ENCODE measurements at regions not wholly inside any gene's neighbourhood (a gene's known extent, or its start where the extent isn't known, plus 50 kb on each side); places are given as distances from the start of the nearest gene placed in this dataset.

DNA sequence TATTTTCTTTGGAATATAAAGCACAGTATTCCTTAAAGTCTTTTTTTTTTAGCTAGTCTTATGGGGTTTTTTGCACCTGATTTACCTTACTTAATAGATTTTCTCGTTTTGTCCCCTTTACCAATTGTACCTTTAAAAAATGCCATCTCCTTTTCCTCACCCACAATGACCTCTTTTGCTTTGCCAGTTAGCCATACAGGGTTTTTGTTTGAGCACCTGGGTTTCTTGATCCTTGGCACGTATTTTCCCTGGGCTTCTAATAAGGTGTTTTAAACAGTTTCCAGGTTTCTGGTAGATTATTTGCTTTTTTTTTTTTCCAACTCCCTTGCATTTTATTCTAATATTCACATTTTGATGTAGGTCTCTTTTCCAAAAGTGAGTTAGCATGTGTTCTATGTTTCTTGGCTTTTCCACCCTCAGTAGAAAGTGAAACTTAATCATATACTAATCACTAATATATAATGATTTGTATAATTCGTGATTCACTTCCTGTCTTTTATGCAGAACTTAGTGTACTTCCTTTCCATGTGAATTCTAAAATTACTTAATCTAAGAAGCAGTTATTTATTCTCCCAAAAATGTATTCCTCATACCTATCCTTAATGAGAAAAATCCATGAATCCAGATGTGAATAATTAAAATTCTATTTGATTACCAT, 673.9 kb upstream of the RGMB start:
- no peak overlapping the region for H4K91ac ChIP-seq (replicated peaks; ENCODE audit: insufficient read length, low read length)
- H3K9ac ChIP-seq (replicated peaks in 1 of 4; ENCODE audit: extremely low read depth in 1 of 4, low read depth in 3 of 4, low read length in 3 of 4), result no peak overlapping the region
- H4K20me1 ChIP-seq (replicated peaks in 1 of 2; ENCODE audit: control insufficient read depth in 1 of 2, insufficient read depth in 2 of 2, low read length in 2 of 2), result no peaks in the 10 kb centered on the region
- no peak overlapping the region for H2AFZ ChIP-seq (ENCODE audit: low read length)
- no peak overlapping the region for H2BK12ac ChIP-seq (ENCODE audit: low read depth, low read length)
- no peaks in the 10 kb centered on the region for H3K27me3 ChIP-seq (replicated peaks in 1 of 4; ENCODE audit: control insufficient read depth in 3 of 4, extremely low read depth in 1 of 4, insufficient read depth in 3 of 4, low read length in 3 of 4)
- H4K8ac ChIP-seq (ENCODE audit: extremely low read depth, insufficient read depth, low read length), result no peak overlapping the region
- TF ChIP-seq SUZ12 (IDR thresholded peaks at IDR 0.05; ENCODE audit: low read length), result no peak
- TF ChIP-seq ASH2L (IDR thresholded peaks at IDR 0.05; ENCODE audit: low read length), result no peak
- no peak overlapping the region for H2AK5ac ChIP-seq (ENCODE audit: low read depth, low read length)
- H2BK20ac ChIP-seq (ENCODE audit: low read length), result no peak overlapping the region
- ChIA-PET POLR2A (ENCODE audit: partially characterized antibody) (no interaction called here), CTCF (ENCODE audit: partially characterized antibody) (no interaction called here)
- no peak for FAIRE-seq
- H3K4me1 ChIP-seq (replicated peaks in 1 of 4; ENCODE audit: control insufficient read depth in 3 of 4, insufficient read depth in 4 of 4, low read length in 3 of 4), result no peaks in the 10 kb centered on the region; a peak in 1 of 7 replicates
- no peaks in the 10 kb centered on the region for H3K36me3 ChIP-seq (ENCODE audit: control insufficient read depth in 2 of 4, insufficient read depth in 4 of 4, low read length in 3 of 4)
- H3K14ac ChIP-seq (ENCODE audit: insufficient read length), result no peak overlapping the region
- no peak overlapping the region for H3K23ac ChIP-seq (ENCODE audit: insufficient read length)
- no peak overlapping the region for H3K4me3 ChIP-seq (ENCODE audit: extremely low read depth in 1 of 4, insufficient read depth in 2 of 4, low read depth in 3 of 4, low read length in 4 of 4)
- H3K9me3 ChIP-seq (ENCODE audit: insufficient read depth in 2 of 2, low read depth in 1 of 2, low read length in 1 of 2), result no peaks in the 10 kb centered on the region
- H2BK5ac ChIP-seq (ENCODE audit: low read depth, low read length), result no peak overlapping the region
- H3K18ac ChIP-seq (ENCODE audit: extremely low read depth, low read length), result no peak overlapping the region
- H3K56ac ChIP-seq (replicated peaks; ENCODE audit: insufficient read length, low read depth, low read length), result no peak overlapping the region
- H3K4ac ChIP-seq (replicated peaks; ENCODE audit: insufficient read length, low read depth, low read length), result no peak overlapping the region
- WGBS, 2 experiments (ENCODE audit: extremely low coverage in 1 of 2, insufficient coverage in 1 of 2, insufficient read length in 1 of 2, insufficient replicate concordance in 2 of 2, low coverage in 1 of 2, low lambda C conversion rate in 2 of 2, missing lambda C conversion rate in 1 of 2), result 91% methylated on average over 3 of the region's 3 CpGs; no CpG with 5 or more reads in 1 of the 2 experiments
- H3K79me1 ChIP-seq (ENCODE audit: low read depth, low read length), result no peaks in the 10 kb centered on the region
- H3K27ac ChIP-seq (ENCODE audit: low read depth, low read length), result no peak overlapping the region
- no peak overlapping the region for H2BK120ac ChIP-seq (replicated peaks; ENCODE audit: low read depth, low read length)
- no peak for DNase-seq (ENCODE audit: low read depth in 1 of 2, low spot score in 2 of 2)
- no peaks in the 10 kb centered on the region for H3K23me2 ChIP-seq (ENCODE audit: low read depth, low read length)
- no peak overlapping the region for H3K4me2 ChIP-seq (ENCODE audit: insufficient read depth in 1 of 2, low read depth in 2 of 2, low read length in 2 of 2)
- no peak overlapping the region for H4K5ac ChIP-seq (ENCODE audit: insufficient read length, low read depth, low read length)
- no peak overlapping the region for H2BK15ac ChIP-seq (ENCODE audit: low read length)
- H3K79me2 ChIP-seq (ENCODE audit: control insufficient read depth in 1 of 2, insufficient read depth in 2 of 2, low read length in 2 of 2), result no peaks in the 10 kb centered on the region

Measured in H1 (cell line).